IMR-90 (cell line): ENCODE measurements at regions not wholly inside any gene's neighbourhood (a gene's known extent, or its start where the extent isn't known, plus 50 kb on each side); places are given as distances from the start of the nearest gene placed in this dataset.

ENCODE experiments used
- CTCF ChIP-seq: conservative IDR thresholded peaks from 2 replicates; pipeline ENCODE4 v1.5.1; 2012; ENCODE audit warnings: mild to moderate bottlenecking, low read depth, low read length, improper control_type of control experiment
- FOS ChIP-seq: fragments of 150-350 bp; IDR thresholded peaks from 2 replicates; pipeline ENCODE4 v1.6.1; 2016; ENCODE audit warnings: low read depth, low read length
- MAFK ChIP-seq: IDR thresholded peaks from 2 replicates; pipeline ENCODE4 v1.6.1; 2012; ENCODE audit warnings: low read depth, low read length, improper control_type of control experiment
- MXI1 ChIP-seq: IDR thresholded peaks from 2 replicates; pipeline ENCODE4 v1.6.1; 2012; ENCODE audit warnings: low read depth, mild to moderate bottlenecking, low read length, moderate library complexity, borderline replicate concordance
- NFE2L2 ChIP-seq: fragments of 150-350 bp; IDR thresholded peaks from 2 replicates; pipeline ENCODE4 v1.6.1; 2016; ENCODE audit warnings: low read depth, mild to moderate bottlenecking, low read length
- POLR2A ChIP-seq: IDR thresholded peaks from 2 replicates; pipeline ENCODE4 v1.6.1; 2012; ENCODE audit warnings: mild to moderate bottlenecking, low read depth, low read length
- RAD21 ChIP-seq: IDR thresholded peaks from 2 replicates; pipeline ENCODE4 v1.6.1; 2012; ENCODE audit warnings: low read length, improper control_type of control experiment
- RCOR1 ChIP-seq: IDR thresholded peaks from 2 replicates; pipeline ENCODE4 v1.6.1; 2012; ENCODE audit warnings: mild to moderate bottlenecking, low read length, improper control_type of control experiment; ENCODE audit not compliant: insufficient replicate concordance
- RFX5 ChIP-seq: IDR thresholded peaks from 2 replicates; pipeline ENCODE4 v1.8.0; 2012; ENCODE audit warnings: low read depth, mild to moderate bottlenecking, low read length, moderate library complexity
- SMC3 ChIP-seq: fragments of 150-350 bp; IDR thresholded peaks from 2 replicates; pipeline ENCODE4 v1.6.1; 2016; ENCODE audit warnings: low read depth, mild to moderate bottlenecking, antibody characterized with exemption, low read length, moderate library complexity

- TF ChIP-seq POLR2A (no peak), CTCF (no peak), RAD21 (no peak), MAFK (no peak), MXI1 (no peak), RFX5 (no peak), FOS (no peak), RCOR1 (no peak), NFE2L2 (no peak), SMC3 (no peak)
Observed at GRCh38 chr1:98078596-98078995, 157.8 kb upstream of the DPYD start.
